ENCODE measurements at regions not wholly inside any gene's neighbourhood (a gene's known extent, or its start where the extent isn't known, plus 50 kb on each side); places are given as distances from the start of the nearest gene placed in this dataset.

- no peaks in the 10 kb centered on the region for H3K27me3 Mint-ChIP-seq (ENCODE audit: low read depth)
- no peak overlapping the region for H3K27ac Mint-ChIP-seq
- H3K4me1 Mint-ChIP-seq: peaks cover 17% of the 10 kb centered on the region
- H3K4me3 Mint-ChIP-seq: no peak overlapping the region
- TF ChIP-seq CTCF (IDR thresholded peaks at IDR 0.05; ENCODE audit: unreplicated experiment): no peak
- DNase-seq (ENCODE audit: low spot score in 2 of 2, unreplicated experiment in 2 of 2): no peak
- peaks cover 5% of the 10 kb centered on the region for H3K36me3 Mint-ChIP-seq
- peaks cover 44% of the 10 kb centered on the region for H3K9me3 Mint-ChIP-seq
These were observed 328.9 kb upstream of the TGFBR2 start for GRCh38 chr3:30277494-30277893.

- Mint-ChIP-seq H3K4me1 (peaks cover 5% of the 10 kb centered on the region), H3K4me3 (no peak overlapping the region), H3K27ac (no peak overlapping the region), H3K9me3 (peaks cover 33% of the 10 kb centered on the region), H3K36me3 (peaks cover 5% of the 10 kb centered on the region), H3K27me3 (ENCODE audit: low read depth) (no peaks in the 10 kb centered on the region)
- no peak for DNase-seq (ENCODE audit: low spot score in 2 of 2, unreplicated experiment in 2 of 2)
- TF ChIP-seq CTCF (IDR thresholded peaks at IDR 0.05; ENCODE audit: unreplicated experiment): no peak
These were observed 324.9 kb upstream of the TGFBR2 start for GRCh38 chr3:30281526-30281925.

- no peak for DNase-seq (ENCODE audit: low spot score in 2 of 2, unreplicated experiment in 2 of 2)
- no peak overlapping the region for H3K27ac Mint-ChIP-seq
These were observed 324.2 kb upstream of the TGFBR2 start for GRCh38 chr3:30282154-30282696.

GRCh38 chr3:30285188-30286006, 321.0 kb upstream of the TGFBR2 start:
- Mint-ChIP-seq H3K27ac (no peak overlapping the region), H3K4me3 (no peak overlapping the region), H3K27me3 (ENCODE audit: low read depth) (no peaks in the 10 kb centered on the region), H3K4me1 (peaks cover 8% of the 10 kb centered on the region), H3K36me3 (no peaks in the 10 kb centered on the region), H3K9me3 (peaks cover 5% of the 10 kb centered on the region)
- DNase-seq (ENCODE audit: low spot score in 2 of 2, unreplicated experiment in 2 of 2): no peak
- TF ChIP-seq CTCF (IDR thresholded peaks at IDR 0.05; ENCODE audit: unreplicated experiment): no peak

More at GRCh38 chr3:30282154-30282696, 324.2 kb upstream of the TGFBR2 start:
- Mint-ChIP-seq H3K9me3 (peaks cover 30% of the 10 kb centered on the region), H3K36me3 (peaks cover 5% of the 10 kb centered on the region), H3K27me3 (ENCODE audit: low read depth) (no peaks in the 10 kb centered on the region), H3K4me3 (no peak overlapping the region), H3K4me1 (peaks cover 5% of the 10 kb centered on the region)
- no peak for TF ChIP-seq CTCF (IDR thresholded peaks at IDR 0.05; ENCODE audit: unreplicated experiment)

- H3K9me3 Mint-ChIP-seq: peaks cover 4% of the 10 kb centered on the region
- H3K4me1 Mint-ChIP-seq: peaks cover 8% of the 10 kb centered on the region
- TF ChIP-seq CTCF (IDR thresholded peaks at IDR 0.05; ENCODE audit: unreplicated experiment): no peak
- no peak overlapping the region for H3K27ac Mint-ChIP-seq
- H3K27me3 Mint-ChIP-seq (ENCODE audit: low read depth): no peaks in the 10 kb centered on the region
- DNase-seq (ENCODE audit: low spot score in 2 of 2, unreplicated experiment in 2 of 2): no peak
- no peak overlapping the region for H3K4me3 Mint-ChIP-seq
- no peaks in the 10 kb centered on the region for H3K36me3 Mint-ChIP-seq
These were observed 320.3 kb upstream of the TGFBR2 start for GRCh38 chr3:30286007-30286669.
